ENCODE measurements at regions not wholly inside any gene's neighbourhood (a gene's known extent, or its start where the extent isn't known, plus 50 kb on each side); places are given as distances from the start of the nearest gene placed in this dataset.

- TF ChIP-seq CTCF (IDR thresholded peaks at IDR 0.05) (no peak), POLR2A (IDR thresholded peaks at IDR 0.05) (no peak)
Measured at GRCh38 chr10:35743351-35743750, 101.3 kb upstream of the FZD8 start.
